Mesenchymal stem cell (in vitro differentiated cells and primary cell): ENCODE measurements at regions not wholly inside any gene's neighbourhood (a gene's known extent, or its start where the extent isn't known, plus 50 kb on each side); places are given as distances from the start of the nearest gene placed in this dataset.
"Not testable (repeated sequence)": the region's sequence is repeated elsewhere in the genome, so short reads cannot be mapped to it uniquely, and the experiment has no call there.

Source experiments
- DNase-seq: peaks from one replicate; pipeline ENCODE4 v3.0.0-alpha.2; 2013
- H2AFZ ChIP-seq: one replicate; pipeline ENCODE4 v1.6.1; 2013; ENCODE audit warnings: low read depth, mild to moderate bottlenecking, control low read depth, inconsistent platforms, low read length, moderate library complexity
- H2AK5ac ChIP-seq: 2 replicates; pipeline ENCODE4 v1.6.1; 2013; ENCODE audit warnings: low read length, moderate library complexity, mild to moderate bottlenecking, inconsistent platforms; ENCODE audit not compliant: severe bottlenecking
- H2BK120ac ChIP-seq: one replicate; pipeline ENCODE4 v1.6.1; 2013; ENCODE audit warnings: low read depth, mild to moderate bottlenecking, inconsistent platforms, low read length, moderate library complexity
- H2BK12ac ChIP-seq, 2 experiments: one replicate each; pipeline ENCODE4 v1.6.1; 2013; ENCODE audit warnings: inconsistent platforms in 2 of 2, low read length in 2 of 2, mild to moderate bottlenecking in 2 of 2, moderate library complexity in 2 of 2, control low read depth in 1 of 2
- H2BK15ac ChIP-seq: one replicate; pipeline ENCODE4 v1.6.1; 2013; ENCODE audit warnings: mild to moderate bottlenecking, low read depth, inconsistent platforms; ENCODE audit not compliant: poor library complexity, severe bottlenecking
- H2BK5ac ChIP-seq: 2 replicates; pipeline ENCODE4 v1.6.1; 2013; ENCODE audit warnings: low read depth, mild to moderate bottlenecking, low read length, control low read depth, inconsistent platforms; ENCODE audit not compliant: poor library complexity, severe bottlenecking
- H3K14ac ChIP-seq, 2 experiments: one replicate each; pipeline ENCODE4 v1.6.1; 2013; ENCODE audit warnings: inconsistent platforms in 2 of 2, low read length in 2 of 2, control low read depth in 1 of 2, mild to moderate bottlenecking in 1 of 2, moderate library complexity in 1 of 2
- H3K18ac ChIP-seq, 2 experiments: one replicate each; pipeline ENCODE4 v1.6.1; 2013; ENCODE audit warnings: inconsistent platforms in 2 of 2, low read length in 2 of 2, control low read depth in 1 of 2, low read depth in 1 of 2, mild to moderate bottlenecking in 1 of 2
- H3K23ac ChIP-seq, 2 experiments: one replicate each; pipeline ENCODE4 v1.6.1; 2013; ENCODE audit warnings: inconsistent platforms in 2 of 2, low read length in 2 of 2, mild to moderate bottlenecking in 2 of 2, moderate library complexity in 2 of 2, control low read depth in 1 of 2
- H3K27ac ChIP-seq: 2 replicates; pipeline ENCODE4 v1.5.1; 2013; ENCODE audit warnings: mild to moderate bottlenecking, moderate library complexity, low read length, control low read depth, inconsistent platforms; ENCODE audit not compliant: poor library complexity, severe bottlenecking
- H3K27me3 ChIP-seq, 2 experiments: 2 replicates each; pipeline versions ENCODE4 v1.6.1 to v1.7.0; 2013; ENCODE audit warnings: low read length in 2 of 2, mild to moderate bottlenecking in 2 of 2, moderate library complexity in 2 of 2, control low read depth in 1 of 2, inconsistent platforms in 1 of 2; ENCODE audit not compliant: control insufficient read depth in 1 of 2, insufficient read depth in 1 of 2
- H3K36me3 ChIP-seq, 2 experiments: 2 replicates each; pipeline versions ENCODE4 v1.6.1 to v1.7.0; 2013; ENCODE audit warnings: low read length in 2 of 2, control low read depth in 1 of 2, inconsistent platforms in 1 of 2, low read depth in 1 of 2, mild to moderate bottlenecking in 1 of 2; ENCODE audit not compliant: insufficient read depth in 2 of 2, control insufficient read depth in 1 of 2
- H3K4ac ChIP-seq, 2 experiments: one replicate each; pipeline ENCODE4 v1.6.1; 2013; ENCODE audit warnings: inconsistent platforms in 2 of 2, low read length in 2 of 2, mild to moderate bottlenecking in 2 of 2, moderate library complexity in 2 of 2, control low read depth in 1 of 2, low read depth in 1 of 2
- H3K4me1 ChIP-seq: 2 replicates; pipeline ENCODE4 v1.6.1; 2013; ENCODE audit warnings: low read depth, low read length, control low read depth; ENCODE audit not compliant: control insufficient read depth, insufficient read depth
- H3K4me2 ChIP-seq: 2 replicates; pipeline ENCODE4 v1.6.1; 2013; ENCODE audit warnings: low read length, mild to moderate bottlenecking, inconsistent platforms; ENCODE audit not compliant: poor library complexity, severe bottlenecking
- H3K4me3 ChIP-seq, 2 experiments: 2 replicates each; pipeline versions ENCODE4 v1.5.1 to v1.7.0; 2013; ENCODE audit warnings: low read length in 2 of 2, mild to moderate bottlenecking in 2 of 2, control low read depth in 1 of 2, low read depth in 1 of 2; ENCODE audit not compliant: insufficient read depth in 1 of 2
- H3K79me1 ChIP-seq: replicated peaks from 2 replicates; pipeline ENCODE4 v1.6.1; 2013; ENCODE audit warnings: mild to moderate bottlenecking, control low read depth, low read length, inconsistent platforms; ENCODE audit not compliant: poor library complexity, severe bottlenecking
- H3K9ac ChIP-seq: 2 replicates; pipeline ENCODE4 v1.7.0; 2013; ENCODE audit warnings: mild to moderate bottlenecking, low read length, moderate library complexity
- H3K9me3 ChIP-seq: 2 replicates; pipeline ENCODE4 v1.7.0; 2013; ENCODE audit warnings: mild to moderate bottlenecking, low read length; ENCODE audit not compliant: control insufficient read depth
- H4K8ac ChIP-seq: one replicate; pipeline ENCODE4 v1.6.1; 2013; ENCODE audit warnings: inconsistent platforms, mild to moderate bottlenecking, low read length, moderate library complexity
- H4K91ac ChIP-seq: one replicate; pipeline ENCODE4 v1.6.1; 2013; ENCODE audit warnings: mild to moderate bottlenecking, low read length, inconsistent platforms
- WGBS: methylation state at CpG from one replicate; pipeline ENCODE4 v1.1.7; 2013; ENCODE audit warnings: mixed read lengths; 5-methylcytosine and 5-hydroxymethylcytosine counted together

- H3K4me3 ChIP-seq, H3K27ac ChIP-seq, H3K23ac ChIP-seq, H2BK12ac ChIP-seq, H2BK120ac ChIP-seq, H3K9ac ChIP-seq, H4K8ac ChIP-seq, H2AFZ ChIP-seq, H3K4ac ChIP-seq, H3K4me2 ChIP-seq, H4K91ac ChIP-seq, H3K9me3 ChIP-seq, H3K18ac ChIP-seq, H2BK15ac ChIP-seq, H3K14ac ChIP-seq, H2BK5ac ChIP-seq, H3K27me3 ChIP-seq, H2AK5ac ChIP-seq, H3K36me3 ChIP-seq, DNase-seq, H3K79me1 ChIP-seq, H3K4me1 ChIP-seq: not testable (repeated sequence)
- WGBS: no CpG with 5 or more reads among the region's 7 CpGs
Observed at GRCh38 chr2:89291717-89292298, 600.3 kb downstream of the RPIA start.

GRCh38 chr2:89293399-89293798 lies 601.9 kb downstream of the RPIA start:
- H3K4me2 ChIP-seq, H2BK5ac ChIP-seq, H3K18ac ChIP-seq, H2BK12ac ChIP-seq, H3K27me3 ChIP-seq, H2BK15ac ChIP-seq, H2AK5ac ChIP-seq, H3K14ac ChIP-seq, H2AFZ ChIP-seq, H4K8ac ChIP-seq, H3K23ac ChIP-seq, H4K91ac ChIP-seq, H3K4ac ChIP-seq, H3K79me1 ChIP-seq, H3K9me3 ChIP-seq, H3K4me1 ChIP-seq, DNase-seq, H3K27ac ChIP-seq, H3K36me3 ChIP-seq, H3K4me3 ChIP-seq, H2BK120ac ChIP-seq, H3K9ac ChIP-seq: not testable (repeated sequence)
- no CpG with 5 or more reads among the region's 4 CpGs for WGBS

- WGBS: no CpG with 5 or more reads among the region's 1 CpG
- not testable (repeated sequence) for H3K4ac ChIP-seq, H3K4me3 ChIP-seq, H3K79me1 ChIP-seq, H4K8ac ChIP-seq, H3K36me3 ChIP-seq, H2BK120ac ChIP-seq, H3K9me3 ChIP-seq, H2BK5ac ChIP-seq, H3K18ac ChIP-seq, H3K4me2 ChIP-seq, H3K27me3 ChIP-seq, H2AFZ ChIP-seq, H3K27ac ChIP-seq, H2BK15ac ChIP-seq, H3K4me1 ChIP-seq, DNase-seq, H2AK5ac ChIP-seq, H4K91ac ChIP-seq, H3K23ac ChIP-seq, H3K9ac ChIP-seq, H2BK12ac ChIP-seq, H3K14ac ChIP-seq
Observed at GRCh38 chr2:89294335-89294734, 602.9 kb downstream of the RPIA start.

- not testable (repeated sequence) for H4K91ac ChIP-seq, DNase-seq, H3K9me3 ChIP-seq, H2AK5ac ChIP-seq, H2BK15ac ChIP-seq, H2AFZ ChIP-seq, H3K4ac ChIP-seq, H2BK12ac ChIP-seq, H3K23ac ChIP-seq, H3K9ac ChIP-seq, H3K18ac ChIP-seq, H3K36me3 ChIP-seq, H4K8ac ChIP-seq, H3K4me1 ChIP-seq, H3K79me1 ChIP-seq, H3K27me3 ChIP-seq, H3K4me3 ChIP-seq, H3K14ac ChIP-seq, H2BK5ac ChIP-seq, H2BK120ac ChIP-seq, H3K27ac ChIP-seq, H3K4me2 ChIP-seq
- WGBS: no CpG with 5 or more reads among the region's 7 CpGs
Observed at GRCh38 chr2:89296820-89297398, 605.4 kb downstream of the RPIA start.
